Endothelial cell (in vitro differentiated cells): ENCODE measurements at regions not wholly inside any gene's neighbourhood (a gene's known extent, or its start where the extent isn't known, plus 50 kb on each side); places are given as distances from the start of the nearest gene placed in this dataset.

Experiments used
- DNase-seq: peaks from one replicate; pipeline ENCODE4 v3.0.0; 2021; ENCODE audit warnings: low spot score
- H3K27ac Mint-ChIP-seq: one replicate; pipeline ENCODE4 v1.8.0; 2021; ENCODE audit warnings: mixed read lengths, inconsistent platforms; ENCODE audit not compliant: unreplicated experiment
- H3K27me3 Mint-ChIP-seq: one replicate; pipeline ENCODE4 v1.8.0; 2021; ENCODE audit warnings: mild to moderate bottlenecking, moderate library complexity, mixed read lengths, inconsistent platforms; ENCODE audit not compliant: unreplicated experiment
- H3K36me3 Mint-ChIP-seq: one replicate; pipeline ENCODE4 v1.8.0; 2021; ENCODE audit warnings: mild to moderate bottlenecking, low read depth, mixed read lengths, inconsistent platforms; ENCODE audit not compliant: unreplicated experiment
- H3K4me1 Mint-ChIP-seq: one replicate; pipeline ENCODE4 v1.8.0; 2021; ENCODE audit warnings: mild to moderate bottlenecking, mixed read lengths, inconsistent platforms; ENCODE audit not compliant: unreplicated experiment
- H3K4me3 Mint-ChIP-seq: one replicate; pipeline ENCODE4 v1.8.0; 2021; ENCODE audit warnings: mild to moderate bottlenecking, mixed read lengths, inconsistent platforms; ENCODE audit not compliant: unreplicated experiment
- H3K9me3 Mint-ChIP-seq: one replicate; pipeline ENCODE4 v1.8.0; 2021; ENCODE audit warnings: mixed read lengths, inconsistent platforms; ENCODE audit not compliant: unreplicated experiment
- TF ChIP-seq, protein P1 (sequence below): fragments of 200-600 bp; sonication (generic); IDR thresholded peaks from one replicate; pipeline ENCODE4 v1.5.0; 2021; ENCODE audit warnings: antibody characterized with exemption; ENCODE audit not compliant: unreplicated experiment

DNA sequence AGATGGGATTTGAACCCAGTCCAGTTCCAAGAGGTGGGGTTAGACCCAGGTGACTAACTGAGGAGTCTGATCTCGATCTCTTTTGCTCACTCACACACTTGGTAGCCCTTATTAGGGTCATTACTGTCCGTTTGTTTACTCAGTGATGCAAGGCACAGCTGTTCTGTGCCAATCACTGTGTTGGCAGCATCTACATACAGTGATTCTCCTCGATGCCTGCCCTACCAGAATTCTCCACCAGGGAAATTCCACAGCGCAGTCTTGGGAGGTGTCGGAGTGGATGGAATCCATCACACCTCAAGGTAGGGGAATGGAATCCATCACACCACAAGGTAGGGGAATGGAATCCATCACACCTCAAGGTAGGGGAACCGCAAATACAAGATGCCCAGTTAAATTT lies 279.6 kb downstream of the MAF start:
- no peak for DNase-seq
- TF ChIP-seq, protein P1, sequence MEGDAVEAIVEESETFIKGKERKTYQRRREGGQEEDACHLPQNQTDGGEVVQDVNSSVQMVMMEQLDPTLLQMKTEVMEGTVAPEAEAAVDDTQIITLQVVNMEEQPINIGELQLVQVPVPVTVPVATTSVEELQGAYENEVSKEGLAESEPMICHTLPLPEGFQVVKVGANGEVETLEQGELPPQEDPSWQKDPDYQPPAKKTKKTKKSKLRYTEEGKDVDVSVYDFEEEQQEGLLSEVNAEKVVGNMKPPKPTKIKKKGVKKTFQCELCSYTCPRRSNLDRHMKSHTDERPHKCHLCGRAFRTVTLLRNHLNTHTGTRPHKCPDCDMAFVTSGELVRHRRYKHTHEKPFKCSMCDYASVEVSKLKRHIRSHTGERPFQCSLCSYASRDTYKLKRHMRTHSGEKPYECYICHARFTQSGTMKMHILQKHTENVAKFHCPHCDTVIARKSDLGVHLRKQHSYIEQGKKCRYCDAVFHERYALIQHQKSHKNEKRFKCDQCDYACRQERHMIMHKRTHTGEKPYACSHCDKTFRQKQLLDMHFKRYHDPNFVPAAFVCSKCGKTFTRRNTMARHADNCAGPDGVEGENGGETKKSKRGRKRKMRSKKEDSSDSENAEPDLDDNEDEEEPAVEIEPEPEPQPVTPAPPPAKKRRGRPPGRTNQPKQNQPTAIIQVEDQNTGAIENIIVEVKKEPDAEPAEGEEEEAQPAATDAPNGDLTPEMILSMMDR = no peak
- Mint-ChIP-seq H3K4me3 (no peak overlapping the region), H3K36me3 (no peaks in the 10 kb centered on the region), H3K27me3 (peaks cover 3% of the 10 kb centered on the region), H3K4me1 (peaks cover 3% of the 10 kb centered on the region), H3K9me3 (no peaks in the 10 kb centered on the region), H3K27ac (no peak overlapping the region)

DNA sequence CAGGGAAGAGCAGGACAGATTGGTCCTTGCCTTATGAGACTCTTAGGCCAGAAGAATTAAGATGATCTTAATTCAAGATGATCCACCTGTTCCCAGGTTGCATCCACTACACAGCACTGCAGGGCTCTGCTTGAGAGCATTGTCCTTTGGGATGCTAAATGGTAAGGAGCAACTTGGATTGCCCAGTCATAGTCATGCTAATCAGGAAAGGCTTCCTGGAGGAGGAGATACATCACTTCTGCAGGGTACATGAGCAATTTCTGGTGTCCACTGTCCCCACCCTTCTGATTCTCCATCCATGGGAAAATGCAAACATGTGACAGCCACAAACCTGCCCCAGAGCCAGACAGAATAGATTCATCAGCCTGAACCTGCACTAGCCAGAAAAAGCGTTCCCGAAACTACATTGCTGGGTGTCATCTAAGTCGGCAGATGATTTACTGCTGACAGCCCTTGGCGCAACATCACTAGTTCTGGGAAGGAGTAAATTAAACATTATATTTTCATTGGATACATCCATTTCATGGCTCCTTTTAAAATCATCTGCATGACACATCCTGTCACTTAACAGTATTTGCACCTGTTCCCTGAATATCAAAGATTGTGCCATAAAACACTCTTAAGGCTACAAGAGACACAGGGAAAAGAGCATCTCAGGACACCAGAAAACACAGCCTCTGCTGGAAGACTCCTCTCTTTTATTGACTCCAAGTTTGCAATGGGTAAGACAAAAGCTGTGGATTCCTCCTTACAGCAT lies 282.2 kb downstream of the MAF start:
- DNase-seq = no peak
- no peak overlapping the region for H3K27ac Mint-ChIP-seq
- H3K4me1 Mint-ChIP-seq = no peaks in the 10 kb centered on the region

GRCh38 chr16:79317521-79317920 lies 283.0 kb downstream of the MAF start:
- Mint-ChIP-seq H3K27me3 (peaks cover 6% of the 10 kb centered on the region), H3K36me3 (no peaks in the 10 kb centered on the region), H3K27ac (no peak overlapping the region), H3K4me1 (no peaks in the 10 kb centered on the region), H3K9me3 (no peaks in the 10 kb centered on the region), H3K4me3 (no peak overlapping the region)
- no peak for DNase-seq
- TF ChIP-seq, protein P1 = no peak

More for the DNA sequence above, 282.2 kb downstream of the MAF start:
- Mint-ChIP-seq H3K27me3 (peaks cover 6% of the 10 kb centered on the region), H3K36me3 (no peaks in the 10 kb centered on the region), H3K9me3 (no peaks in the 10 kb centered on the region), H3K4me3 (no peak overlapping the region)
- TF ChIP-seq, protein P1 = no peak

DNA sequence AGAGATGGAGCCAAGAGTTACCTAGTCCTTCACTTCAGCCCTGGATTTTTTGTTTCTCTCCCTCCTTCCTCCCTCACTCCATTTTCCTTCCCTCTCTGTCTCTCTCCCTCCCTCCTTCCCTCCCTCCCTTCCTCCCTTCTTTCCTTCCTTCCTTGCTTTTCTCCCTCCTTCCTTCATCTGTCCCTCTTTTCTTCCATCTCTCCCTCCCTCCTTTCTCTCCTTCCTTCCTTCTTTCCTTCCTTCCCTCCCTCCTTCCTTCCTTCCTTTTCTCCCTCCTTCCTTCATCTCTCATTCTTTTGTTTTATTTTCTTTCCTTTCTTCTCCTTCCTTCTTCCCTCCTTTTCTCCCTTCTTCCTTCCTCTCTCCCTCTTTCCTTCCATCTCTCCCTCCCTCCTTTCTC lies 283.5 kb downstream of the MAF start:
- Mint-ChIP-seq H3K4me1 (no peaks in the 10 kb centered on the region), H3K9me3 (no peaks in the 10 kb centered on the region), H3K36me3 (no peaks in the 10 kb centered on the region), H3K4me3 (no peak overlapping the region), H3K27ac (no peak overlapping the region), H3K27me3 (peaks cover 6% of the 10 kb centered on the region)
- TF ChIP-seq, protein P1 = no peak
- DNase-seq = no peak

GRCh38 chr16:79316004-79316458 lies 284.5 kb downstream of the MAF start:
- Mint-ChIP-seq H3K9me3 (no peaks in the 10 kb centered on the region), H3K4me3 (no peak overlapping the region), H3K27ac (no peak overlapping the region), H3K36me3 (no peaks in the 10 kb centered on the region), H3K27me3 (peaks cover 3% of the 10 kb centered on the region), H3K4me1 (no peaks in the 10 kb centered on the region)
- TF ChIP-seq, protein P1 = no peak
- DNase-seq = no peak
